HUES6 (cell line): ENCODE measurements at regions not wholly inside any gene's neighbourhood (a gene's known extent, or its start where the extent isn't known, plus 50 kb on each side); places are given as distances from the start of the nearest gene placed in this dataset.
"Not testable (repeated sequence)": the region's sequence is repeated elsewhere in the genome, so short reads cannot be mapped to it uniquely, and the experiment has no call there.

ENCODE experiments used
- H3K27ac ChIP-seq: 2 replicates; pipeline ENCODE4 v1.7.0; 2013; ENCODE audit warnings: low read depth, mild to moderate bottlenecking, low read length, inconsistent platforms
- H3K27me3 ChIP-seq: 2 replicates; pipeline ENCODE4 v1.6.1; 2013; ENCODE audit warnings: low read length; ENCODE audit not compliant: control insufficient read depth, insufficient read depth
- H3K36me3 ChIP-seq: 2 replicates; pipeline ENCODE4 v1.6.1; 2013; ENCODE audit warnings: low read length; ENCODE audit not compliant: control insufficient read depth, insufficient read depth
- H3K4me1 ChIP-seq: 2 replicates; pipeline ENCODE4 v1.6.1; 2013; ENCODE audit warnings: low read length; ENCODE audit not compliant: control insufficient read depth, insufficient read depth
- H3K4me3 ChIP-seq: 2 replicates; pipeline ENCODE4 v1.5.1; 2013; ENCODE audit warnings: low read depth, low read length
- H3K9ac ChIP-seq: one replicate; pipeline ENCODE4 v1.6.1; 2013; ENCODE audit warnings: mild to moderate bottlenecking, low read length
- H3K9me3 ChIP-seq: 2 replicates; pipeline ENCODE4 v1.6.1; 2013; ENCODE audit warnings: low read depth, low read length; ENCODE audit not compliant: control insufficient read depth, insufficient read depth

DNA sequence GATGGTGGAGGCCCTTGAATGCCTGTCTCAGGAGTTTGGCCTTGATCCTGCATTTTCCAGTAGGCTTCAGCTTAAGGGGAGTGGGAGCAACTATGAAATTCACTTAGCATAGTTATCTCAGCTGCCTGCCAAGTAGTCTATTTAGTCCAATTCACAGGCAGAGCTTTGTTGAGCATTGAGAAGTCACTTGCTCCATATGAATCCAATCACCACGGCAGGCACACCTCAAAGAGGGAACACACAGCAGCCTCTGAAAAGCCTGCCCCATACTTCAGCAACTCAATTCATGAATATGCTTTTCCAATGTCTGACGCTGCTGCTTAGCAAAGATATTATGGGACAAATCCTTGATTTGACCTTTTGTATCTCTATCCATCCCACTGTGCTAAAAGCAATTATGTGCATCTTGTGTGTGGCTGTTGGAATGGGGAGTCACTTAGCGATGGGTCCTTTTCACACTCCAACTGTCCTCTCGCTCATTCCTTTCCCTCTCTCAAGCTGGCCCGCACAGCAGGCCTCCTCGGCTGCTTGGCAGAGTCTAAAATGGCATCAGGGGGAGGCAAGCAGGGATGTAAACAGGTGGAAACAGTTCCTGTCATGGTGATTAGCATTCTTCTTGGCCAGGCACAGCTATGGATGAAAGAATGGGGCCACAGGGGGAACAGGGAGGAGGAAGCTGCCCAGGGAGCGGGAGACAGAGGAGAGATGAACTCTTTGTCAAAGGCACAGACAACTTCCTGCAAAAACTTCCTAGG, 56.0 kb upstream of the LRPPRC start:
- Histone ChIP-seq H3K27ac (no peak overlapping the region), H3K4me3 (no peak overlapping the region), H3K9ac (no peak overlapping the region), H3K27me3 (peaks cover 8% of the 10 kb centered on the region; the same call in 1 of the 2 replicates), H3K36me3 (no peaks in the 10 kb centered on the region), H3K9me3 (no peaks in the 10 kb centered on the region; the same call in 1 of the 2 replicates), H3K4me1 (peaks cover 13% of the 10 kb centered on the region)

DNA sequence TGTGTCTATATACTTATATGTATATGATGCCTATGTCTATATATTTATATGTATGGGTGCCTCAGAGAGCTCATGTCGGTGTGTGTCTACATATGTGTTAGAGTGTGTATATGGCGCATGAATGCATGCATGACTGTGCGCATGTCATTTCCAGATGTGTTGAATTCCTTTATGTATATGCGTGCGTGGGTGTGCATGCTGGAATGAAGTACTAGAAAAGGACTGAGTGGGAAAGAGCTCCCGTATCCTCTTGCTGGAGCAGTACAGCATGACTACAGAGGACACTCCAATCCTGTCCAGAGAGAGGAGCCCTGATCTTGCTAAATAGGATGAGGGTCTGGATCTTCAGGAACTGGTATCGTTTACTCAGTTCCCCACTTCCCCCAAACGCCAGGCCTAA, 56.8 kb upstream of the LRPPRC start:
- Histone ChIP-seq H3K4me1 (peaks cover 13% of the 10 kb centered on the region), H3K27ac (no peak overlapping the region), H3K36me3 (no peaks in the 10 kb centered on the region), H3K9me3 (no peaks in the 10 kb centered on the region; the same call in 1 of the 2 replicates), H3K4me3 (no peak overlapping the region), H3K27me3 (peaks cover 8% of the 10 kb centered on the region; the same call in 1 of the 2 replicates), H3K9ac (no peak overlapping the region)

DNA sequence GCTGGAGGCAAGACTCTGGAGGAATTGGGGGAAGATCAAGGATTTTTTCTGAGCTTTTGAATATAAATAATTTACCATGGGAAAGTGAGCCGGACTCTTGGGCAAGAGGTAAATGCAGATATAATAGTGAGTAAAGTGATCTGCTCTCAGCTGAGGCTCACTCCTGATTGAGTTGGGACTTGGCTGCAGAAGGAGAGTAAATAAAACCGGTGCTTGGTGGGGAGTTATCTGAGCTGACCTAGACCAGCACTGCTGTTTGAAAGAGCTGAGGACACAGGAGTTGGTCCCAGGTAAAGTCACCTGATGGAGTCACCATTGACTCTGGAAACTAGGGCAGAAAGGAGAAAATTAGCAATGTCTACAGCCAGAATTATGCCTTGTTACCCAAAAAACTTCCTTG, 57.3 kb upstream of the LRPPRC start:
- Histone ChIP-seq H3K36me3 (no peaks in the 10 kb centered on the region), H3K27me3 (peaks cover 13% of the 10 kb centered on the region), H3K4me1 (peaks cover 13% of the 10 kb centered on the region), H3K4me3 (no peak overlapping the region), H3K9ac (no peak overlapping the region), H3K9me3 (no peaks in the 10 kb centered on the region), H3K27ac (no peak overlapping the region)

DNA sequence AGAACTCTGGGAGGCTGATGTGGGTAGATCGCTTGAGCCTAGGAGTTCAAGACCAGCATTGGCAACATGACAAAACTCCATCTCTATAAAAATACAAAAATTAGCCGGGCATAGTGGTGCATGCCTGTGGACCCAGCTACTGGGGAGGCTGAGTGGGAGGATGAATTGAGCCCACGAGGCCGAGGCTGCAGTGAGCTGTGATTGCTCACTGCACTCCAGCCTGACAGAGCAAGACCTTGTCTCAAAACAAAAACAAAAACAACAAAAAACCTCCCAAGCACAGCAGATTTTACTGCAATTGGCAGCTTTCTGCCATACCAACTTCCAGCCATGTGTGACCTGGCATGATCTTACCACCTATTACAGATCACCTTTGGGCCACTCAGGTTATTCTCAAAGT, 57.7 kb upstream of the LRPPRC start:
- Histone ChIP-seq H3K4me3 (no peak overlapping the region), H3K9me3 (no peaks in the 10 kb centered on the region), H3K4me1 (peaks cover 13% of the 10 kb centered on the region), H3K27ac (no peak overlapping the region), H3K27me3 (peaks cover 16% of the 10 kb centered on the region), H3K36me3 (no peaks in the 10 kb centered on the region), H3K9ac (no peak overlapping the region)

DNA sequence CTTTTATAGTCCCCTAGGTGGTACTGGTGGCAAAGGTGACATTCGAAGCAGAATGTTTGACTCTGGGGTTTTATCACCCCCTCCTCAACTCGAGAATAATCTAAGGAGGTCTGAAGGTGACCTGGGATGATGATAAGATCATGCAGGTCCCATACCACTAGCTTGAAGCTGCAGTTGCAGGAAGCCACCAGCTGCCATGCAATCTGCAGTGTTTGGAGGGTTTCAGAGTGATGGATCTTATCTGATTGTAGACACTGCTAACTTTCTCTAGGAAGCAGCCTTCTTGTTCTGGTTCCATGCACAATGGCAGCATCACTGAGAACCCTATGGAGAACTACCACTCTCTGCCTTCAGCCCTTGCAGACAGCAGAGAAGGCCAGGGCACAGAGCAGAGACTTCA, 59.4 kb upstream of the LRPPRC start:
- Histone ChIP-seq H3K36me3 (no peaks in the 10 kb centered on the region), H3K4me1 (peaks cover 13% of the 10 kb centered on the region), H3K9ac (no peak overlapping the region), H3K9me3 (peaks cover 11% of the 10 kb centered on the region), H3K27me3 (peaks cover 19% of the 10 kb centered on the region), H3K4me3 (no peak overlapping the region), H3K27ac (no peak overlapping the region)

DNA sequence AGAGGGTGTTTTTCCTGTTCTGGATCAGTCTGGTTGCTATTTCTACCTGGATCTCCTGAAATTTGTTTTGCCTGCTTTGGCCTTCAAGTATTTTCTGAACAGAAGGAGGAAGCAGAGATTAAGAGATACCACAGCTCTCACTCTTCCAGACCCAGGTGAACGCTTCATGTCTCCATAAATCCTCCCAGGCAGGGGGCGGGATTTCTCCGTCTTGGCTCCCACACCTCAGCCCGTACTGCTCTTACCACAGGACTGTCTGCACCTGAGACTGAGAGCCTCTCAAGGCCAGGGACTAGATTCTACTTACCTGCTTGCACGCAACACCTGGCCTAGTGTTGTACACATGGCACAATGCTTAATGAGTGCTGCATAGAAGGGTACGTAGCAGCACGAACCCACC, 59.9 kb upstream of the LRPPRC start:
- no peak overlapping the region for H3K9ac ChIP-seq
- H3K4me1 ChIP-seq: peaks cover 13% of the 10 kb centered on the region
- no peak overlapping the region for H3K4me3 ChIP-seq
- H3K9me3 ChIP-seq: peaks cover 15% of the 10 kb centered on the region
- H3K27ac ChIP-seq: no peak overlapping the region
- no peaks in the 10 kb centered on the region for H3K36me3 ChIP-seq
- peaks cover 19% of the 10 kb centered on the region for H3K27me3 ChIP-seq

DNA sequence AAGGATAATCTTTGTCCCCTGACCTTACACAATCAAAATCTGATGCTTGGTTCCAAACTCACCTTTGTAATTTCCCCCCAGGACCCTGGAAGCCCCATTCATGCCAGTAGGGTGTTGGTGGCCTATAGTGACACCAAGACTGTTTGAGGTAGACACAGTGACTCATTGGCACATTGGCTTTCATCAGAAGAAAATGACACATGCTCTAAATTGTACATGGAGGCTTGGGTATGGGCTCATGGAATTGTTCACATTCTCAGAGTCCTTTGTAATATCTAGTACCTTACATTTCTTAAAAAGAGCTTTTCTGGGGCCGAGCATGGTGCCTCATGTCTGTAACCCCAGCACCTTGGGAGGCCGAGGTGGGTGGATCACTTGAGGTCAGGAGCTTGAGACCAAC, 61.2 kb upstream of the LRPPRC start:
- Histone ChIP-seq H3K27ac (no peak overlapping the region), H3K9ac (no peak overlapping the region), H3K9me3 (peaks cover 26% of the 10 kb centered on the region), H3K4me3 (no peak overlapping the region), H3K36me3 (no peaks in the 10 kb centered on the region), H3K4me1 (peaks cover 7% of the 10 kb centered on the region), H3K27me3 (peaks cover 19% of the 10 kb centered on the region)

DNA sequence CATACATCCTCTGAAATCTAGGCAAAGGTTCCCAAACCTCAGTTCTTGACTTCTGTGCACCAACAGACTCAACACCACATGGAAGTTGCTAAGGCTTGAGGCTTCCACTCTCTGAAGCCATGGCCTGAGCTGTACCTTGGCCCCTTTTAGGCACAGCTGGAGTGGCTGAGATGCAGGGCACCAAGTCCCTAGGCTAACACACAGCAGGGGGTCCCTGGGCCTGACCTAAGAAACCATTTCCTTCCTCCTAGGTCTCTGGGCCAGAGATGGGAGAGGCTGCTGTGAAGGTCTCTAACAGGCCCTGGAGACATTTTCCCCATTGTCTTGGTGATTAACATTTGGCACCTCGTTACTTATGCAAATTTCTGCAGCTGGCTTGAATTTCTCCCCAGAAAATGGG, 64.5 kb upstream of the LRPPRC start:
- not testable (repeated sequence) for H3K9ac ChIP-seq, H3K36me3 ChIP-seq

DNA sequence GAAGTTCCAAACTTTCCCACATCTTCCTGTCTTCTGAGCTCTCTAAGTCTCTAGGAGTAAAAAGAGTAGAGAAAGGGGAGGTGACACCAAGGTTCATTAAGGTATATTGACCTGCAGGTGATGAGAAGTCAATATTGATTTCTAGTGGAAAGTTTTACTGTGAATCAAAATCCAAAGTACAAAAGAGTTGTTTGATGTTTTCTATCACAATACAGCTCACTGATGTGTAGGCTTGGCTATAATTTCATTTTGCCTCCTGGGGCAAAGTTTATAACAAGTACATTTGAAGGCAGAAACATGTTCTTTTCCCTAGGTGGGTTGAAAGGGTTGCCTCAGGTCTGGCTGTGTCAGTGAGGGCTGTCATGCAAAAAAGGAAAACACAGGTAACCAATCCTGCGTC, 65.2 kb upstream of the LRPPRC start:
- Histone ChIP-seq H3K27me3 (peaks cover 16% of the 10 kb centered on the region), H3K4me3 (no peak overlapping the region), H3K4me1 (no peaks in the 10 kb centered on the region), H3K9me3 (peaks cover 45% of the 10 kb centered on the region), H3K9ac (no peak overlapping the region), H3K27ac (no peak overlapping the region), H3K36me3 (no peaks in the 10 kb centered on the region)

More for the DNA sequence above, 64.5 kb upstream of the LRPPRC start:
- Histone ChIP-seq H3K9me3 (peaks cover 42% of the 10 kb centered on the region), H3K27me3 (peaks cover 19% of the 10 kb centered on the region)
- H3K4me1 ChIP-seq, H3K4me3 ChIP-seq, H3K27ac ChIP-seq: not testable (repeated sequence)

DNA sequence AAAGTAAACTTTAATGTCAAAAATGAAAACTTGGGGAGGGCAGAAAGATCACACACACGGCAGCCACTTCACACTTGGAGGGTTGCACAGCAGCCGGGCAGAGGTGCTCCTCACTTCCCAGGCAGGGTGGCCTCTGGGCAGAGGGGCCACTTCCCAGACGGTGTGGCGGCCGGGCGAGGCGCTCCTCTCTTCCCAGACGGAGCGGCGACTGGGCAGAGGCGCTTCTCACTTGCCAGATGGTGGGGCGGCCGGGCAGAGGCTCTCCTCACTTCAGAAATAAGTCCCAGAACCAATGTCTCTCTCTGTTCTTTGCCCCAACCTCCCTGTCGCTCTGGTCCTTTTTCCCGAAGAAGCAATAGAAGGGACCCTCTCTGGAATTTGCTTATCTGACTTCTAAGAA, 65.7 kb upstream of the LRPPRC start:
- Histone ChIP-seq H3K9me3 (peaks cover 45% of the 10 kb centered on the region), H3K4me1 (no peaks in the 10 kb centered on the region), H3K36me3 (no peaks in the 10 kb centered on the region), H3K27ac (no peak overlapping the region), H3K4me3 (no peak overlapping the region), H3K27me3 (peaks cover 12% of the 10 kb centered on the region), H3K9ac (no peak overlapping the region)

DNA sequence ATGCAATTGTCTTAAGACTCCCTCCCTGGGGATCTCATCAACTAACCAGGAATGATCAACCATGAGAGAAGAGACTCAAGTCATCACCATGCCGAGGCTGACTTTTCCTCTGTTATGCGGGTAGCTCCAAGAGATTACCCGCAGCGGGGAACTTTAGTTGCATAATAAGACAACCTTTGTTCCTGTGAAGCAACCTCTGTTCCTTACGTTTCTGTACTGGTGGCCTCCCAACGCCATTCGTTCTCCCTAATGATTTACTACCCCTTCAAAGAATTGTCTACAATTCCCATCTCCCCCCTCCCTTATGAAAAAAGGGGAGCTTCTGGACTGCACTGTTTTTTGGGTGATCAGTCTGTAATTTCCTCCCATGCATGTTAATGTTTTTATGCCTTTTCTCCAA, 66.1 kb upstream of the LRPPRC start:
- no peak overlapping the region for H3K9ac ChIP-seq
- H3K4me3 ChIP-seq: no peak overlapping the region
- H3K36me3 ChIP-seq: no peaks in the 10 kb centered on the region
- H3K27ac ChIP-seq: no peak overlapping the region
- H3K9me3 ChIP-seq: peaks cover 45% of the 10 kb centered on the region
- no peaks in the 10 kb centered on the region for H3K4me1 ChIP-seq
- H3K27me3 ChIP-seq: peaks cover 12% of the 10 kb centered on the region
